K562 (cell line): ENCODE measurements at regions not wholly inside any gene's neighbourhood (a gene's known extent, or its start where the extent isn't known, plus 50 kb on each side); places are given as distances from the start of the nearest gene placed in this dataset.
A peak's percentile ranks its signal among the peaks of the same experiment; 100 is the strongest.

Source experiments
- ATAC-seq: fragments of 200-7000 bp; cut with Tn5 transposase; 3 replicates; pipeline ENCODE4 v1.9.1; 2020; ENCODE audit warnings: moderate library complexity
- BruUV-seq: library from RNA; stranded (reverse); fragments of 400-500 nt; replicated peaks from 2 replicates; lab custom pipeline; 2021; lab: Mats Ljungman, UMichigan
- CTCF ChIA-PET: fragments of 300-600 bp; formaldehyde crosslinking; extraction: SDS; loops from one replicate; lab custom pipeline; 2021; ENCODE audit warnings: low intra/inter-chr PET ratio; lab: Yijun Ruan, JAX
- POLR2A ChIA-PET: fragments of 300-600, 350-650 bp; sonication (Branson Sonifier 250); formaldehyde crosslinking; extraction: SDS; loops from one replicate; lab custom pipeline; 2021; ENCODE audit warnings: antibody characterized with exemption, inconsistent platforms; lab: Yijun Ruan, JAX
- DNase-seq, 4 experiments: peaks; one replicate each; pipeline versions ENCODE4 v3.0.0 to v3.0.0-alpha.2; 2011 to 2018; ENCODE audit warnings: low spot score in 3 of 4, mixed read lengths in 3 of 4; ENCODE audit errors: extremely low read depth in 1 of 4
- FAIRE-seq: peaks from 2 replicates; lab custom pipeline; 2011; peaks lifted over from hg19 to GRCh38; lab: Jason Lieb, UNC
- H2AFZ ChIP-seq: 2 replicates; pipeline ENCODE4 v1.6.0; 2011; ENCODE audit warnings: low read depth, low read length, control low read depth, inconsistent platforms
- H3K27ac ChIP-seq: fragments of 200-600 bp; 3 replicates; pipeline ENCODE4 v1.8.0; 2011; ENCODE audit warnings: low read depth, mild to moderate bottlenecking, control low read depth, inconsistent platforms, low read length, moderate library complexity, mixed read lengths; ENCODE audit errors: extremely low read depth
- H3K27me3 ChIP-seq, 2 experiments: fragments of 300-600 bp in 1 of 2; 2 replicates in 1 of 2; 3 replicates in 1 of 2; pipeline versions ENCODE4 v1.6.0 to v1.8.0; 2011; ENCODE audit warnings: inconsistent platforms in 2 of 2, low read length in 2 of 2, mild to moderate bottlenecking in 1 of 2, mixed read lengths in 1 of 2, moderate library complexity in 1 of 2; ENCODE audit not compliant: control insufficient read depth in 2 of 2, insufficient read depth in 2 of 2
- H3K36me3 ChIP-seq: fragments of 300-600 bp; 3 replicates; pipeline ENCODE4 v1.8.0; 2011; ENCODE audit warnings: mild to moderate bottlenecking, low read length, inconsistent platforms; ENCODE audit not compliant: control insufficient read depth, insufficient read depth
- H3K4me1 ChIP-seq, 2 experiments: fragments of 200-600 bp in 1 of 2; replicated peaks in 1 of 2; 2 replicates in 1 of 2; 3 replicates in 1 of 2; pipeline versions ENCODE4 v1.5.1 to v1.8.0; 2011; ENCODE audit warnings: inconsistent platforms in 2 of 2, low read length in 2 of 2, mild to moderate bottlenecking in 1 of 2, mixed read lengths in 1 of 2, moderate library complexity in 1 of 2; ENCODE audit not compliant: control insufficient read depth in 2 of 2, insufficient read depth in 2 of 2
- H3K4me2 ChIP-seq: 2 replicates; pipeline ENCODE4 v1.6.1; 2011; ENCODE audit warnings: low read length, control low read depth, inconsistent platforms, mixed read lengths; ENCODE audit not compliant: insufficient read depth
- H3K4me3 ChIP-seq: fragments of 200-600 bp; sonication (generic), shearing (Covaris generic); 2 replicates; pipeline ENCODE4 v1.5.1; 2016; ENCODE audit warnings: control low read depth, inconsistent platforms
- H3K79me2 ChIP-seq: fragments of 200-600 bp; 3 replicates; pipeline ENCODE4 v1.8.0; 2011; ENCODE audit warnings: low read length, inconsistent platforms; ENCODE audit not compliant: control insufficient read depth, insufficient read depth
- H3K9ac ChIP-seq, 2 experiments: 2 replicates each; pipeline versions ENCODE4 v1.6.0 to v1.6.1; 2011; ENCODE audit warnings: low read depth in 2 of 2, low read length in 2 of 2, control low read depth in 1 of 2, inconsistent platforms in 1 of 2, mild to moderate bottlenecking in 1 of 2, mixed read lengths in 1 of 2; ENCODE audit not compliant: insufficient read depth in 1 of 2
- H3K9me1 ChIP-seq: one replicate; pipeline ENCODE4 v1.6.0; 2011; ENCODE audit warnings: inconsistent platforms, mild to moderate bottlenecking, low read length, moderate library complexity; ENCODE audit not compliant: control insufficient read depth, insufficient read depth
- H3K9me3 ChIP-seq: replicated peaks from 2 replicates; pipeline ENCODE4 v1.5.1; 2011; ENCODE audit warnings: low read depth, low read length, inconsistent platforms; ENCODE audit not compliant: control insufficient read depth, insufficient read depth
- H4K20me1 ChIP-seq: replicated peaks from 2 replicates; pipeline ENCODE4 v1.6.1; 2011; ENCODE audit warnings: low read length, inconsistent platforms, mixed read lengths; ENCODE audit not compliant: control insufficient read depth, insufficient read depth
- ATF4 ChIP-seq: fragments of 450-650 bp; formaldehyde crosslinking; IDR thresholded peaks from 2 replicates; pipeline ENCODE4 v1.4.0; 2022; ENCODE audit warnings: mild to moderate bottlenecking, moderate library complexity
- ATF6 ChIP-seq: sonication (generic); formaldehyde crosslinking; IDR thresholded peaks from 2 replicates; pipeline ENCODE4 v1.4.0; 2020; ENCODE audit warnings: mild to moderate bottlenecking, missing genetic modification reagents
- CBFA2T2 ChIP-seq: fragments of 450-650 bp; conservative IDR thresholded peaks from 2 replicates; pipeline ENCODE4 v1.6.1; 2017; ENCODE audit warnings: mild to moderate bottlenecking
- CBFA2T3 ChIP-seq: fragments of 450-650 bp; IDR thresholded peaks from 2 replicates; pipeline ENCODE4 v1.6.1; 2017
- DLX4 ChIP-seq: fragments of 250-450 bp; sonication (Bioruptor Pico); IDR thresholded peaks from 2 replicates; pipeline ENCODE4 v1.6.1; 2021; ENCODE audit warnings: mild to moderate bottlenecking
- EP300 ChIP-seq: IDR thresholded peaks from 2 replicates; pipeline ENCODE4 v1.6.1; 2012; ENCODE audit warnings: low read length, improper control_type of control experiment
- HNRNPUL1 ChIP-seq: fragments of 200-400 bp; formaldehyde crosslinking; IDR thresholded peaks from 2 replicates; pipeline ENCODE4 v1.6.1; 2017; ENCODE audit warnings: low read length
- KDM1A ChIP-seq, 2 experiments: fragments of 450-650 bp; IDR thresholded peaks; 2 replicates each; pipeline ENCODE4 v1.6.1; 2016; ENCODE audit warnings: mild to moderate bottlenecking in 2 of 2
- MEIS2 ChIP-seq: fragments of 450-650 bp; IDR thresholded peaks from 2 replicates; pipeline ENCODE4 v1.6.1; 2014; ENCODE audit warnings: mild to moderate bottlenecking; ENCODE audit not compliant: partially characterized antibody
- NEUROD1 ChIP-seq: fragments of 150-350 bp; IDR thresholded peaks from 2 replicates; pipeline ENCODE4 v1.6.1; 2014; ENCODE audit warnings: borderline replicate concordance, low read length, low read depth; ENCODE audit not compliant: partially characterized antibody
- PCBP1 ChIP-seq: fragments of 200-400 bp; formaldehyde crosslinking; IDR thresholded peaks from 2 replicates; pipeline ENCODE4 v1.6.1; 2018; ENCODE audit warnings: mild to moderate bottlenecking, low read depth, low read length; ENCODE audit not compliant: poor library complexity, severe bottlenecking
- POLR2G ChIP-seq: fragments of 200-400 bp; formaldehyde crosslinking; IDR thresholded peaks from 2 replicates; pipeline ENCODE4 v1.6.1; 2017; ENCODE audit warnings: low read depth, mild to moderate bottlenecking, antibody characterized with exemption, low read length, moderate library complexity
- RERE ChIP-seq: sonication (generic); formaldehyde crosslinking; IDR thresholded peaks from 2 replicates; pipeline ENCODE4 v1.8.0; 2023; ENCODE audit warnings: missing genetic modification reagents, mild to moderate bottlenecking, borderline replicate concordance
- ZFX ChIP-seq: sonication (generic); formaldehyde crosslinking; IDR thresholded peaks from 2 replicates; pipeline ENCODE4 v1.8.0; 2022; ENCODE audit warnings: mild to moderate bottlenecking, missing genetic modification reagents, moderate library complexity
- WGBS: fragments of 100-300 bp; shearing (Covaris generic); methylation state at CpG from one replicate; pipeline ENCODE4 v1.1.6; 2016; ENCODE audit warnings: low coverage, mixed read lengths; ENCODE audit not compliant: insufficient coverage; ENCODE audit errors: missing lambda C conversion rate; 5-methylcytosine and 5-hydroxymethylcytosine counted together
- in situ Hi-C: fragments of 300-500 bp; cut with MboI; formaldehyde crosslinking; loops from 4 replicates; pipeline ENCODE4 v1.15.0; 2018; ENCODE audit warnings: inconsistent platforms, mixed read lengths
- intact Hi-C: fragments of 100-400 bp; cut with micrococcal nuclease; formaldehyde crosslinking; loops from 2 replicates; pipeline ENCODE4 v1.14.2; 2022

GRCh38 chr5:74392711-74393351 lies 247.7 kb downstream of the ENC1 start:
- Histone ChIP-seq H3K27me3 (no peaks in the 10 kb centered on the region), H3K4me2 (no peak overlapping the region), H4K20me1 (no peaks in the 10 kb centered on the region), H3K9me3 (no peaks in the 10 kb centered on the region), H3K4me3 (no peak overlapping the region), H3K27ac (peak overlapping the region; percentile 1; the same call in 1 of the 3 replicates), H2AFZ (peak overlapping the region; percentile 44; the same call in 1 of the 2 replicates), H3K9ac (no peak overlapping the region), H3K36me3 (no peaks in the 10 kb centered on the region), H3K9me1 (no peaks in the 10 kb centered on the region), H3K79me2 (no peaks in the 10 kb centered on the region), H3K4me1 (peaks cover 0 to 8% of the 10 kb centered on the region in 2 experiments; a peak in 3 of 5 replicates)
- peak in 1 of 4 experiments; percentile 49 for DNase-seq
- BruUV-seq: no TSS peak
- intact Hi-C loops (loop anchor here (5.0 kb wide), 1 partner anchor 249 kb away; the partner anchor contains the start of gene ENC1), in situ Hi-C loops (no loop called here)
- POLR2A ChIA-PET: no interaction called here
- CTCF ChIA-PET: no interaction called here
- no peak for FAIRE-seq
- peak; percentile 50 for ATAC-seq
- WGBS: 2% methylated on average over 3 of the region's 3 CpGs
- TF ChIP-seq CBFA2T3 (peak; percentile 52), CBFA2T2 (peak; percentile 25; the same call in 1 of the 2 replicates), PCBP1 (no peak), EP300 (peak; percentile 51; the same call in 1 of the 2 replicates), ATF6 (CRISPR knock-in tag) (no peak), DLX4 (CRISPR knock-in tag) (no peak), POLR2G (no peak), ZFX (CRISPR knock-in tag) (peak; percentile 49), HNRNPUL1 (no peak), ATF4 (CRISPR knock-in tag) (no peak), KDM1A (IDR thresholded peaks at IDR 0.05) (no peak), NEUROD1 (no peak), RERE (CRISPR knock-in tag) (no peak), MEIS2 (peak; percentile 2)
